Mesenchymal stem cell (in vitro differentiated cells and primary cell): ENCODE measurements at regions not wholly inside any gene's neighbourhood (a gene's known extent, or its start where the extent isn't known, plus 50 kb on each side); places are given as distances from the start of the nearest gene placed in this dataset.

Source experiments
- DNase-seq: peaks from one replicate; pipeline ENCODE4 v3.0.0-alpha.2; 2013
- H2AFZ ChIP-seq: one replicate; pipeline ENCODE4 v1.6.1; 2013; ENCODE audit warnings: low read depth, mild to moderate bottlenecking, control low read depth, inconsistent platforms, low read length, moderate library complexity
- H2AK5ac ChIP-seq: 2 replicates; pipeline ENCODE4 v1.6.1; 2013; ENCODE audit warnings: low read length, moderate library complexity, mild to moderate bottlenecking, inconsistent platforms; ENCODE audit not compliant: severe bottlenecking
- H2BK120ac ChIP-seq: one replicate; pipeline ENCODE4 v1.6.1; 2013; ENCODE audit warnings: low read depth, mild to moderate bottlenecking, inconsistent platforms, low read length, moderate library complexity
- H2BK12ac ChIP-seq, 2 experiments: one replicate each; pipeline ENCODE4 v1.6.1; 2013; ENCODE audit warnings: inconsistent platforms in 2 of 2, low read length in 2 of 2, mild to moderate bottlenecking in 2 of 2, moderate library complexity in 2 of 2, control low read depth in 1 of 2
- H2BK15ac ChIP-seq: one replicate; pipeline ENCODE4 v1.6.1; 2013; ENCODE audit warnings: mild to moderate bottlenecking, low read depth, inconsistent platforms; ENCODE audit not compliant: poor library complexity, severe bottlenecking
- H2BK5ac ChIP-seq: 2 replicates; pipeline ENCODE4 v1.6.1; 2013; ENCODE audit warnings: low read depth, mild to moderate bottlenecking, low read length, control low read depth, inconsistent platforms; ENCODE audit not compliant: poor library complexity, severe bottlenecking
- H3K14ac ChIP-seq, 2 experiments: one replicate each; pipeline ENCODE4 v1.6.1; 2013; ENCODE audit warnings: inconsistent platforms in 2 of 2, low read length in 2 of 2, control low read depth in 1 of 2, mild to moderate bottlenecking in 1 of 2, moderate library complexity in 1 of 2
- H3K18ac ChIP-seq, 2 experiments: one replicate each; pipeline ENCODE4 v1.6.1; 2013; ENCODE audit warnings: inconsistent platforms in 2 of 2, low read length in 2 of 2, control low read depth in 1 of 2, low read depth in 1 of 2, mild to moderate bottlenecking in 1 of 2
- H3K23ac ChIP-seq, 2 experiments: one replicate each; pipeline ENCODE4 v1.6.1; 2013; ENCODE audit warnings: inconsistent platforms in 2 of 2, low read length in 2 of 2, mild to moderate bottlenecking in 2 of 2, moderate library complexity in 2 of 2, control low read depth in 1 of 2
- H3K27ac ChIP-seq: 2 replicates; pipeline ENCODE4 v1.5.1; 2013; ENCODE audit warnings: mild to moderate bottlenecking, moderate library complexity, low read length, control low read depth, inconsistent platforms; ENCODE audit not compliant: poor library complexity, severe bottlenecking
- H3K27me3 ChIP-seq, 2 experiments: 2 replicates each; pipeline versions ENCODE4 v1.6.1 to v1.7.0; 2013; ENCODE audit warnings: low read length in 2 of 2, mild to moderate bottlenecking in 2 of 2, moderate library complexity in 2 of 2, control low read depth in 1 of 2, inconsistent platforms in 1 of 2; ENCODE audit not compliant: control insufficient read depth in 1 of 2, insufficient read depth in 1 of 2
- H3K36me3 ChIP-seq, 2 experiments: 2 replicates each; pipeline versions ENCODE4 v1.6.1 to v1.7.0; 2013; ENCODE audit warnings: low read length in 2 of 2, control low read depth in 1 of 2, inconsistent platforms in 1 of 2, low read depth in 1 of 2, mild to moderate bottlenecking in 1 of 2; ENCODE audit not compliant: insufficient read depth in 2 of 2, control insufficient read depth in 1 of 2
- H3K4ac ChIP-seq, 2 experiments: one replicate each; pipeline ENCODE4 v1.6.1; 2013; ENCODE audit warnings: inconsistent platforms in 2 of 2, low read length in 2 of 2, mild to moderate bottlenecking in 2 of 2, moderate library complexity in 2 of 2, control low read depth in 1 of 2, low read depth in 1 of 2
- H3K4me1 ChIP-seq: 2 replicates; pipeline ENCODE4 v1.6.1; 2013; ENCODE audit warnings: low read depth, low read length, control low read depth; ENCODE audit not compliant: control insufficient read depth, insufficient read depth
- H3K4me2 ChIP-seq: 2 replicates; pipeline ENCODE4 v1.6.1; 2013; ENCODE audit warnings: low read length, mild to moderate bottlenecking, inconsistent platforms; ENCODE audit not compliant: poor library complexity, severe bottlenecking
- H3K4me3 ChIP-seq, 2 experiments: 2 replicates each; pipeline versions ENCODE4 v1.5.1 to v1.7.0; 2013; ENCODE audit warnings: low read length in 2 of 2, mild to moderate bottlenecking in 2 of 2, control low read depth in 1 of 2, low read depth in 1 of 2; ENCODE audit not compliant: insufficient read depth in 1 of 2
- H3K79me1 ChIP-seq: replicated peaks from 2 replicates; pipeline ENCODE4 v1.6.1; 2013; ENCODE audit warnings: mild to moderate bottlenecking, control low read depth, low read length, inconsistent platforms; ENCODE audit not compliant: poor library complexity, severe bottlenecking
- H3K9ac ChIP-seq: 2 replicates; pipeline ENCODE4 v1.7.0; 2013; ENCODE audit warnings: mild to moderate bottlenecking, low read length, moderate library complexity
- H3K9me3 ChIP-seq: 2 replicates; pipeline ENCODE4 v1.7.0; 2013; ENCODE audit warnings: mild to moderate bottlenecking, low read length; ENCODE audit not compliant: control insufficient read depth
- H4K8ac ChIP-seq: one replicate; pipeline ENCODE4 v1.6.1; 2013; ENCODE audit warnings: inconsistent platforms, mild to moderate bottlenecking, low read length, moderate library complexity
- H4K91ac ChIP-seq: one replicate; pipeline ENCODE4 v1.6.1; 2013; ENCODE audit warnings: mild to moderate bottlenecking, low read length, inconsistent platforms
- WGBS: methylation state at CpG from one replicate; pipeline ENCODE4 v1.1.7; 2013; ENCODE audit warnings: mixed read lengths; 5-methylcytosine and 5-hydroxymethylcytosine counted together

DNA sequence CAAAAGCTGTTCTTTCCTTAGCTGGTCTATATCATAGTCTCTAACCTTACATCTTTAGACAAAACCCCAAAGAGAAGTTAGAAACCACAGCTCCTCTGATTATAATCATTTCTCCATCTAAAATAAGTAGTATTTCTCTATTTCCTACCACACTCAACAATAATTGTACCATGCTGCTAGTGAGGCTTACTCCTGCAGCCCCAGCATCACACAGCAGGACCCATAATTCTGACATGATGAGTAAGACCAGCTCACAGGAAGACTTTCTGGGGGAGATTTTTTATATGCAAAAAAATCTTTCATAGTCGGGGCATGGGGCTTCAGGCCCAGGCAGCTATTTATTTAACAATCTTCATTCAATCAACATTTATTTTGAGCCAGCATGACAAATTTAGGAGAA is 441.6 kb downstream of the DYNC2H1 start:
- Histone ChIP-seq H3K4ac (no peak overlapping the region), H3K4me1 (no peaks in the 10 kb centered on the region), H3K4me3 (no peak overlapping the region), H3K27ac (no peak overlapping the region), H3K18ac (no peak overlapping the region), H4K8ac (no peak overlapping the region), H2BK15ac (no peak overlapping the region), H3K9ac (no peak overlapping the region), H2BK120ac (no peak overlapping the region), H2BK5ac (no peak overlapping the region), H3K14ac (no peak overlapping the region), H3K4me2 (no peak overlapping the region), H3K9me3 (no peaks in the 10 kb centered on the region), H3K27me3 (no peaks in the 10 kb centered on the region), H2AK5ac (no peak overlapping the region), H3K23ac (no peak overlapping the region), H3K36me3 (no peaks in the 10 kb centered on the region), H2AFZ (no peak overlapping the region), H2BK12ac (no peak overlapping the region), H4K91ac (no peak overlapping the region), H3K79me1 (no peaks in the 10 kb centered on the region)
- WGBS = no CpG with 5 or more reads among the region's 1 CpG
- no peak for DNase-seq

DNA sequence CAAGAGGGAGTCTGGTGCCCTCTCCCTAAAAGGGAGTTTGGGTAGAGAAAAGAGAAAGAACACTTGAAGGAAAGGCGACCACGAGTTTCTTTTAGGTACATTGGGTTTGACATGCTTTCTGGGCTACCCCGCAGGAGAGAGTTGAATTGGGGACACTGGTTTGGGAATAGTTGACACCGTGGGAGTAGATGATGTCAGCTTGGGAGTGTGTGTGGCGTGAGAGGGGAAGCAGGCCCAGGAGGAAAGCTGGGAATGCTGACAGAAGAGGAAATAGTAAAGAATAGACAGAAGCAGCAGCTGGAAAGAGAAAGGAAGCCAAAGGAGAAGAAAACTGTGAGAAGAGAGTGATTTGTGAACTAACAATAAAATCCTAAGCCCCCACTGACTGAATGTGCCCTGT is 442.9 kb downstream of the DYNC2H1 start:
- no peak for DNase-seq
- Histone ChIP-seq H4K8ac (no peak overlapping the region), H2BK5ac (no peak overlapping the region), H2BK12ac (no peak overlapping the region), H3K27ac (no peak overlapping the region), H2BK120ac (no peak overlapping the region), H3K9me3 (no peaks in the 10 kb centered on the region), H3K79me1 (no peaks in the 10 kb centered on the region), H3K18ac (no peak overlapping the region), H4K91ac (no peak overlapping the region), H3K23ac (no peak overlapping the region), H2BK15ac (no peak overlapping the region), H3K14ac (no peak overlapping the region), H3K9ac (no peak overlapping the region), H3K36me3 (no peaks in the 10 kb centered on the region), H3K4me2 (no peak overlapping the region), H3K4ac (no peak overlapping the region), H3K4me3 (no peak overlapping the region), H3K4me1 (no peaks in the 10 kb centered on the region), H2AFZ (no peak overlapping the region), H2AK5ac (no peak overlapping the region), H3K27me3 (no peaks in the 10 kb centered on the region)
- WGBS = 79% methylated on average over 5 of the region's 5 CpGs

DNA sequence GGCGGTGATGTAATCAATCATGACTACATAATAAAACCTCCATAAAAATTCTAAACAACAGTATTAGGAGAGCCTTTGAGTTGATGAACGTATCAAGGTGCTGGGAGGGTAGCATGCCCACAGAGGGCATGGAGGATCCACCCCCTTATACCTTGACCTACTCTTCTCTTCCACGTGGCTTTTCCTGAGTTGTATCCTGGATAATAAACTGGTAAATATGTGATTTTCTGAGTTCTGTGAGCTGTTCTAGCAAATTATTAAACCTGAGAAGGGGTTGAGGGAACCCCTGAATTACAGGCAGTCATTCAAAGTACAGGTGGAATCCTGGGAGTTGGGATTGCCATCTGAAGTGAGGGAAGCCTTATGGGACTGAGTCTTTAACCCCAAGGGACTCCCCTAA is 446.9 kb downstream of the DYNC2H1 start:
- Histone ChIP-seq H3K9me3 (no peaks in the 10 kb centered on the region), H3K4me3 (no peak overlapping the region), H2BK5ac (no peak overlapping the region), H2AFZ (no peak overlapping the region), H2BK12ac (no peak overlapping the region), H4K8ac (no peak overlapping the region), H3K4me1 (no peaks in the 10 kb centered on the region), H2BK120ac (no peak overlapping the region), H3K36me3 (no peaks in the 10 kb centered on the region), H4K91ac (no peak overlapping the region), H3K23ac (no peak overlapping the region), H3K18ac (no peak overlapping the region), H3K79me1 (no peaks in the 10 kb centered on the region), H3K14ac (no peak overlapping the region), H3K4me2 (no peak overlapping the region), H3K9ac (no peak overlapping the region), H2AK5ac (no peak overlapping the region), H3K27me3 (no peaks in the 10 kb centered on the region), H3K4ac (no peak overlapping the region), H2BK15ac (no peak overlapping the region), H3K27ac (no peak overlapping the region)
- 89% methylated on average over 1 of the region's 3 CpGs for WGBS
- no peak for DNase-seq

DNA sequence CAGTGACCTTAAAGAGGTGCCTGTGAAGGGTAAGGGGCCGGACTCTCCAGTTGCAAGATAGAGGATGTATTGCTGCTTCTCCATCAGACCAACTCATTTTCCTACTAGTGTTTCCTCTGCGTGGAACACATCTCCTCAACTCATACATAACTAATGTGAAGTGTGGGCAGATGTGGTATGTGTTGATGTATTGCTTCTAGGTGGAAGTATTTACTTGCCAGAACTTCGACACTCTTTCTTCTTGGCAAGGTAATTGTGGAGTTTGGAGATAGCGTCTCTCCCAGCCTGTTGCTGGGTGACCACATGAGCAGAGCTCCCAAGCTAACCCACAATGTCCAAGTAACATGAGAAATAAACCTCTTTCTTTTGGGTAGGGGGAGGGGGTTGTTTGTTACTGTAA is 456.9 kb downstream of the DYNC2H1 start:
- Histone ChIP-seq H3K36me3 (no peaks in the 10 kb centered on the region), H3K18ac (no peak overlapping the region), H3K79me1 (no peaks in the 10 kb centered on the region), H2AFZ (no peak overlapping the region), H2BK12ac (no peak overlapping the region), H3K4me2 (no peak overlapping the region), H3K4me3 (no peak overlapping the region), H3K4ac (no peak overlapping the region), H2AK5ac (no peak overlapping the region), H3K27me3 (no peaks in the 10 kb centered on the region), H3K9ac (no peak overlapping the region), H3K4me1 (no peaks in the 10 kb centered on the region), H3K27ac (no peak overlapping the region), H2BK120ac (no peak overlapping the region), H3K9me3 (no peaks in the 10 kb centered on the region), H4K8ac (no peak overlapping the region), H2BK5ac (no peak overlapping the region), H4K91ac (no peak overlapping the region), H2BK15ac (no peak overlapping the region), H3K14ac (no peak overlapping the region), H3K23ac (no peak overlapping the region)
- no peak for DNase-seq
- WGBS = 90% methylated on average over 1 of the region's 4 CpGs
